MCF 10A (cell line): ENCODE measurements at regions not wholly inside any gene's neighbourhood (a gene's known extent, or its start where the extent isn't known, plus 50 kb on each side); places are given as distances from the start of the nearest gene placed in this dataset.

Experiments used
- BruUV-seq: library from RNA; stranded (reverse); fragments of 400-500 nt; replicated peaks from 2 replicates; lab custom pipeline; 2021; lab: Mats Ljungman, UMichigan
- CTCF ChIA-PET: fragments of 300-600 bp; sonication (Branson Sonifier 250); formaldehyde crosslinking; extraction: SDS; loops from one replicate; lab custom pipeline; 2021; ENCODE audit warnings: antibody characterized with exemption, inconsistent platforms; lab: Yijun Ruan, JAX
- POLR2A ChIA-PET: fragments of 300-600, 350-650 bp; sonication (Branson Sonifier 250); formaldehyde crosslinking; extraction: SDS; loops from one replicate; lab custom pipeline; 2020; ENCODE audit warnings: antibody characterized with exemption, inconsistent platforms; lab: Yijun Ruan, JAX
- DNase-seq: peaks from one replicate; pipeline ENCODE4 v3.0.0-alpha.2; 2018; ENCODE audit not compliant: unreplicated experiment
- H3K27ac Mint-ChIP-seq: one replicate; pipeline ENCODE4 v1.8.0; 2022; ENCODE audit warnings: mild to moderate bottlenecking, low read depth, mixed read lengths; ENCODE audit not compliant: unreplicated experiment
- H3K27me3 Mint-ChIP-seq: one replicate; pipeline ENCODE4 v1.8.0; 2022; ENCODE audit warnings: mixed read lengths; ENCODE audit not compliant: insufficient read depth, unreplicated experiment
- H3K36me3 Mint-ChIP-seq: one replicate; pipeline ENCODE4 v1.8.0; 2022; ENCODE audit warnings: mild to moderate bottlenecking, moderate library complexity, mixed read lengths; ENCODE audit not compliant: insufficient read depth, unreplicated experiment
- H3K4me1 Mint-ChIP-seq: one replicate; pipeline ENCODE4 v1.8.0; 2022; ENCODE audit warnings: mixed read lengths; ENCODE audit not compliant: insufficient read depth, unreplicated experiment
- H3K4me3 Mint-ChIP-seq: one replicate; pipeline ENCODE4 v1.8.0; 2022; ENCODE audit warnings: mild to moderate bottlenecking, moderate library complexity, mixed read lengths; ENCODE audit not compliant: unreplicated experiment
- H3K9me3 Mint-ChIP-seq: one replicate; pipeline ENCODE4 v1.8.0; 2022; ENCODE audit warnings: mixed read lengths; ENCODE audit not compliant: unreplicated experiment
- CTCF ChIP-seq: fragments of 200-600 bp; IDR thresholded peaks from one replicate; pipeline ENCODE4 v1.8.0; 2022; ENCODE audit warnings: antibody characterized with exemption, mild to moderate bottlenecking; ENCODE audit not compliant: unreplicated experiment
- intact Hi-C: fragments of 100-400 bp; cut with micrococcal nuclease; formaldehyde crosslinking; loops from 2 replicates; pipeline ENCODE4 v1.14.1; 2022

DNA sequence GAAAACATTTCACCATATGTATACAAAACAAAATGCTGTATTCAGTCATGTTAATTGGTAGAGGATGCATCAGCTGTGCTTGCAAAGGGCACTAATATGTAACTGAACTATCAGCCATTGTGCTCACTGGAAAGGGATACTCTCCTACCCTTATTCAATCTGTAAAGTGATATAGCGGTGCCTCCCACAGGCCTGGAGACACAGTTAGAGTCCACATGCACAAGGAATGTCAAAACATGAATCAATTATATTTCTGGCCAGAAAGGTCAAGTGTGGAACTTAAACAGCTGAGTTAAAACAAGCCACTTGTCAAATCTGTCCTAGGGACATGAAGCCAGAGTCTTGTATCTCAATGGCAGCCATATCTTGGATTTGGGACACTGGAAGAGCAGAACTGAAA is 71.2 kb upstream of the IZUMO3 start:
- BruUV-seq: no TSS peak
- H3K27me3 Mint-ChIP-seq: peaks cover 16% of the 10 kb centered on the region
- no peaks in the 10 kb centered on the region for H3K36me3 Mint-ChIP-seq
- no peaks in the 10 kb centered on the region for H3K4me1 Mint-ChIP-seq
- TF ChIP-seq CTCF: no peak
- no peaks in the 10 kb centered on the region for H3K9me3 Mint-ChIP-seq
- H3K4me3 Mint-ChIP-seq: no peak overlapping the region
- POLR2A ChIA-PET: no interaction called here
- no peak overlapping the region for H3K27ac Mint-ChIP-seq
- intact Hi-C loops: no loop called here
- CTCF ChIA-PET: no interaction called here
- peak; percentile 3 for DNase-seq

GRCh38 chr9:24614070-24614469 is 68.4 kb upstream of the IZUMO3 start:
- POLR2A ChIA-PET: no interaction called here
- peak; percentile 18 for TF ChIP-seq CTCF
- CTCF ChIA-PET: interaction anchor here (0.7 kb wide), 1 partner anchor 1315 kb away, joined by 3 read pairs; no protein-coding TSS in a partner anchor
- BruUV-seq: no TSS peak
- Mint-ChIP-seq H3K36me3 (no peaks in the 10 kb centered on the region), H3K27ac (no peak overlapping the region), H3K4me1 (no peaks in the 10 kb centered on the region), H3K27me3 (no peaks in the 10 kb centered on the region), H3K4me3 (no peak overlapping the region), H3K9me3 (no peaks in the 10 kb centered on the region)
- DNase-seq: peak; percentile 33
- intact Hi-C loops: no loop called here

GRCh38 chr9:24608599-24608998 is 62.9 kb upstream of the IZUMO3 start:
- no peak for TF ChIP-seq CTCF
- intact Hi-C loops: no loop called here
- no peaks in the 10 kb centered on the region for H3K36me3 Mint-ChIP-seq
- no peaks in the 10 kb centered on the region for H3K27me3 Mint-ChIP-seq
- H3K4me3 Mint-ChIP-seq: no peak overlapping the region
- no peaks in the 10 kb centered on the region for H3K9me3 Mint-ChIP-seq
- ChIA-PET CTCF (interaction anchor here (1.0 kb wide), 1 partner anchor 46 kb away, joined by 3 read pairs; no protein-coding TSS in a partner anchor), POLR2A (no interaction called here)
- H3K4me1 Mint-ChIP-seq: no peaks in the 10 kb centered on the region
- H3K27ac Mint-ChIP-seq: no peak overlapping the region
- no TSS peak for BruUV-seq
- DNase-seq: no peak

GRCh38 chr9:24602693-24603352 is 57.1 kb upstream of the IZUMO3 start:
- no peaks in the 10 kb centered on the region for H3K9me3 Mint-ChIP-seq
- no peak overlapping the region for H3K27ac Mint-ChIP-seq
- no peak for TF ChIP-seq CTCF
- ChIA-PET POLR2A (interaction anchor here (0.6 kb wide), 1 partner anchor 83 kb away, joined by 3 read pairs; no protein-coding TSS in a partner anchor), CTCF (interaction anchor here (0.7 kb wide), 1 partner anchor 8 kb away, joined by 4 read pairs; no protein-coding TSS in a partner anchor)
- peak; percentile 66 for DNase-seq
- no TSS peak for BruUV-seq
- H3K27me3 Mint-ChIP-seq: no peaks in the 10 kb centered on the region
- intact Hi-C loops: no loop called here
- no peaks in the 10 kb centered on the region for H3K36me3 Mint-ChIP-seq
- H3K4me3 Mint-ChIP-seq: no peak overlapping the region
- H3K4me1 Mint-ChIP-seq: peaks cover 6% of the 10 kb centered on the region
